ENCODE measurements at regions not wholly inside any gene's neighbourhood (a gene's known extent, or its start where the extent isn't known, plus 50 kb on each side); places are given as distances from the start of the nearest gene placed in this dataset.

GRCh38 chr4:81870275-81870674 is 398.6 kb upstream of the RASGEF1B start:
- intact Hi-C loops (cut with micrococcal nuclease) = no loop called here
- DNase-seq (no peak), ATAC-seq (no peak)

DNA sequence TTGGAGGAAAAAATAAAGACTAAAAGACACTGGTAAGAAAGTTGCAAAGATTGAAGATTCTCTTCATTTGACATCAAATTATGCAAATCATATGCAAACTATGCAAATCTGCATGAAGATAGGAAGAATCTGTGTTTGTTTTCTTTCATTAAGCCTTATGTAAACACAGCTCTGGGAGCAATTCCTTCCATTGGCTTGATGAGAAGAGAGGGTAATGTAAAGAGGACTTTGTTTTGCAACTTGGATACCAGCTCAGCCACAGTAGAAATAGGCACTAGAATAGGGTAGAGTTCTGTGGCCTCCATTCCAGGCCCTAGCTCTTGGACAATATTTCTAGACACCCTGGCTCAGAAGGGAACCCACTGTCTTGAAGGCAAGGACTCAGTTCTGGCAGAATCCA is 388.4 kb upstream of the RASGEF1B start:
- ATAC-seq (no peak), DNase-seq (no peak)
- intact Hi-C loops (cut with micrococcal nuclease) = no loop called here

DNA sequence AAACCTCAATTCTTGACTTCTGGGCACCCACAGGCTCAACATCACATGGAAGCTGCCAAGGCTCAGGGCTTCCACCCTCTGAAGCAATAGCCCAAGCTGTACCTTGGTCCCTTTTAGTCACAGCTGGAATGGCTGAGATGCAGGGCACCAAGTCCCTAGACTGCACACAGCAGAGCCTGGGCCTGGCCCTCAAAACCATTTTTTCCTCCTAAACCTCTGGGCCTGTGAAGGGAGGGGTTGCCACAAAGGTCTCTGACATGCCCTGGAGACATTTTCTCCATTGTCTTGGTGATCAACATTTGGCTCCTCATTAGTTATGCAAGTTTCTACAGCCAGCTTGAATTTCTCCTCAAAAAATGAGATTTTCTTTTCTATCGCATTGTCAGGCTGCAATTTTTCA is 382.7 kb upstream of the RASGEF1B start:
- intact Hi-C loops (cut with micrococcal nuclease) = no loop called here
- ATAC-seq = no peak
- DNase-seq = no peak

DNA sequence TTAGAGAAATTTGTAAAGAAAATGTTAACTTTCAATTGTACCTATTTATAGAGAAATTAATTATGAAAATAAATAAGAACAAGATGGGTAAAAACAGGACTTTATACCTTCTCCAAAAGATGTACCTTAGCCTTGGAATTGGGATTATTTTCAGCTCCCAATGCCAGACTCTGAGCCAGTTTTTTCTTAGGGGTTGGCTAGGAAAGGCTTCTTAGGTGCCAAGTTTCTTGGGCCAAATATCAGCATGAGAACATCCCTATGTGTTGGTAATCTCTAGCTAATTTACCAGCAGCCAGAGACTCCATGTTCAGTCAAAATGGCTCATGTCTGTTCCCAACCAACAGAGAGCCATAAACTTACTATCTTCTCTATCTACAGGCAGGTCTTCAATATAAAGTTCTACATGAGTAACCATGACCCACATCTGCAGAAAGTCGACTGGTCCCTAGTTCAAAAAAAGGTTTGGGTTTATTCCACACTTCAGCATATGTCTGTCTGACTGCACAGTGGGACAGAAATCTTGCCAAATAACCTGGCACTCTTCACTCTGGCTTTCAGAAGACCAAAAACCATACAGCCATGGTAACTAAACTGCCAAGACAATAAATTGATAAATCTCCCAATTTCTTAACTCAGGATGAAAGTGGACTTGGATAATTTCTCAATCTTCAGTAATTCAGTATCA is 380.5 kb upstream of the RASGEF1B start:
- intact Hi-C loops (cut with micrococcal nuclease) = no loop called here
- ATAC-seq (no peak), DNase-seq (no peak)

GRCh38 chr4:81850701-81851100 is 379.0 kb upstream of the RASGEF1B start:
- DNase-seq (no peak), ATAC-seq (no peak)
- intact Hi-C loops (cut with micrococcal nuclease) = no loop called here

DNA sequence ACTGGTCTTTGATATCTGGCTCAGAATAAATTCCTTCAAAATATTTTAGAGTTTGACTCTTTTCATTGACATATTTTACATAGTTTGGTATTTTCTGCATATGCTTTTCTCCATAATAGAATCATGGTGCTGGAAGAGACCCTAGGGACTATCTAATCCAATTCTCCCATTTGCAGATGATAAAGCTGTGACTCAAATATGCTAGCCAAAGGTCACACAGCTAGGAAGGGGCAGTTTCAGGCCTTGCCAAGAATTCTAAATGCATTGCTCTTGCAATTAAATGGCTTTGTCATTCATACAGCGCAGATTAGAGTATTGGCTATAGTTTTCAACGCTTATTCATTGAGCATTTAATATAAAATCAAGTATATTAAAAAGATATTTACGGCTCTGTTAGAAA is 374.1 kb upstream of the RASGEF1B start:
- DNase-seq (no peak), ATAC-seq (no peak)
- intact Hi-C loops (cut with micrococcal nuclease) = loop anchor here (10.0 kb wide), 1 partner anchor 441 kb away; no protein-coding TSS in a partner anchor

DNA sequence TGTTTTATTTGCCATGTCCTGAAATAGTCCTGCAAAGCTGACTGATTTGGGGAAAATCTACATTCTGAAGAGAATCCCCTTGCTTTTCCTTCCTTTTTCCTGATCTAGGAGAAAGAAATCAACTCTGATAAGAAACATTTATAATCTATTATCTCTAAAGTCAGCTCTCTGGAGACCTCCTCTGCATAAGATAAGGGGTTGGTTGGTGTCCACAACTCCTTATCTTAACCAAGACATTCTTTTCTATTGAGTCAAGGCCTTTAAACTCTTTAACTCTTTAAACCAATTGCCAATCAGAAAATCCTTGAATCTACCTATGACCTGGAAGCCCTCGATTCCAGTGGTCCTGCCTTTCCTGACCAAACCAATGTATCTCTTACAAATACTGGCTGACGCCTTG is 373.6 kb upstream of the RASGEF1B start:
- intact Hi-C loops (cut with micrococcal nuclease) = loop anchor here (10.0 kb wide), 1 partner anchor 440 kb away; no protein-coding TSS in a partner anchor
- DNase-seq (no peak), ATAC-seq (no peak)

GRCh38 chr4:81844717-81845116 is 373.0 kb upstream of the RASGEF1B start:
- DNase-seq = peak; percentile 45
- peak; percentile 91 for ATAC-seq
- intact Hi-C loops (cut with micrococcal nuclease) = loop anchor here (1.0 to 10.0 kb wide), 2 partner anchors 377 to 440 kb away; no protein-coding TSS in a partner anchor

DNA sequence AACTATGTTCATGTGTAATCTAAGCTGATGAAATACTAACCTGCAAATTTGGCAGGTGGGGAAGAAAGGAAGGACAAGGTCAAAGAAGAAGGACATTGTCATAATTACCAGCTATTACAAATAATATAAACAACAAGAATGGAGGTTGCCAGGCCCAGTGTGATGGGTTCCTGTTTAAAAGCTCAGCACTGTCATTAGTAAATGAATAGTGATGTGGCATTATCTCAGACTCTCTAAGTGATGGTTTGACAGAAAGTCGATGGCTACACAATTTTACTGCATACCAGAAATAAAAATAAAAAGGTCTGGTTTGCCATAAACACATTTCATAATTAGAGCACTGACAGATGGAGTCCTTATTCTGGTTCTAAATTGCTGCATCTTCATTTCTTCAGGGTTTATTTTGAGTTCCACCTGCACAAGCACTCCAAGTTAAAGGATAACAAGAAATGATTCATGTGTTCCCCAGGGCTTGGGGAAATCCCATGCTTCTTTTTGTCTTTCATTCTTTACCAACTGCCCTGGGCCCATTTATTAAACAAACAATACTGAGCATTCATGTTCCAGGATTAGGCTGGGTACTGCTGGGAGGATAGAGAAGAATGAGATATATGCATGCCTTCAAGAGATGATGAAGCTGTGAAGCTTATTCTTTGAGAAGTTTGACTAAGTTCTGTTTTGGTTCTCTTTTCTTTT is 367.8 kb upstream of the RASGEF1B start:
- intact Hi-C loops (cut with micrococcal nuclease) = loop anchor here (10.0 kb wide), 1 partner anchor 435 kb away; no protein-coding TSS in a partner anchor
- DNase-seq = no peak
- no peak for ATAC-seq

GRCh38 chr4:81838586-81838985 is 366.9 kb upstream of the RASGEF1B start:
- DNase-seq (no peak), ATAC-seq (no peak)
- intact Hi-C loops (cut with micrococcal nuclease) = no loop called here

- DNase-seq (no peak), ATAC-seq (no peak)
- intact Hi-C loops (cut with micrococcal nuclease) = no loop called here
These were observed 365.0 kb upstream of the RASGEF1B start for GRCh38 chr4:81836716-81837115.

DNA sequence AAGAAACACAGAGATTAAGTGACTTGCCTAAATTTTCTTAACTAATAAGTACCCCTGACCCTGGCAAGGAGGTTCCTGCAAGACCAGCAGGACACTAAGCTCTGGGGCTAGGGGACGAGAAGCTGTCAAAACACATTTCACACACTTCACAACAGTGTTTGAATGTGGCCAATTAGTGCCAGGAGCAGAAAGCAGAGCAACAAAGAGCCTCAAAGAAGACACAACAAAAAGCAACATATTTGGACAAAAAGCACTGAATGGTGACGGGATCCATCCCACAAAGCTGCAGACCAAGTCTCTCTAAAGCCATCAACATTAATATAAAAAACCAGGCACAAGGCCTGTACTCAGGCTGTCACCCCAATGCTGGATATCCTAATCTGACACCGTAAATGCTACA is 361.9 kb upstream of the RASGEF1B start:
- ATAC-seq (no peak), DNase-seq (no peak)
- intact Hi-C loops (cut with micrococcal nuclease) = no loop called here

DNA sequence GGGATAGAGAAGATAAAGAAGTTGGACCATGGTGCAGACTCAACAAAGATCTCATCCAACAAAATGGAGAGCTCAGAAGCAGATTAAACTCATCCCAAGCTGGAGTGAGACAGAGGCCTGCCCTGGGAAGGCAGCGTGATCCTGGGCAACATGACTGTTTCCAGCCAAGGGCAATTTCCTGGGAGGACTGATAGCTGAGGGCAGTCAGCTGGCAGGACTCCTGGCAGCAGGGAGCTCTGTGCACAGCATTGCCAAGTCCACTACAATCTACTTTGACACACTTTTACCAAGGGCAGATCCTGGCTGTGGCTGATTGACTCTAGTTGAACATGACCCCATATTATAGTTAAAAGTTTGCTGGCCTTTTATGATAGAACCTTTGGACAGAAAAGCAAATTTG is 357.3 kb upstream of the RASGEF1B start:
- intact Hi-C loops (cut with micrococcal nuclease) = no loop called here
- peak; percentile 100 for ATAC-seq

DNA sequence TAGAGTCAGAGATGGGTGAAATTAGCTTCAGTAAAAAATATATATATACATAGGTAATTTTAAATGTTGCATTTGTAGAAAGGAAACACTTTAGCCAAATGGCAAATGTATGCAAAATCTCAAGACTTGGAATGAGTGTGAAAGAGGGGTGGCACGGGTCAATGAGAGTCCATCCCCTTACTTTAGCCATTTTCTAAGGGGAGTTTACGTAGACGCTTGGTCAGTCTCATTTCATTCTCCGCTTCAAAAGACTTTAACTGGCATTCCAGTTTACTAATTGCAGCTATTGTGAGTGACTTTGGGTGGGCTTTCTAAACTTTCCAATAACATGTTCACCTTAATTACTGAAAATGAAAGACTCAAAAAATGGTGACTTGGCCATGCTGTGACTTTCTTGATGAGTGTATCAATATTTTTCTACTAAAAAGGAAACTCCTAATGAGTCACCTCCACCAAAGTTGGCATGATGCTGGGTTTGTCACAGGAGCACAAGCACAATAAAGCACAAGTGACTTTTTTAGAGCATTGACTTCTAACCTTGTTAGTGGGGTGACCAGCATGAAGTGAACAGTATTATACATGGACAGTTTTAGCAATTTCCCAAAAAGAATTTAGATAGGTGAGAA is 356.0 kb upstream of the RASGEF1B start:
- no peak for ATAC-seq
- intact Hi-C loops (cut with micrococcal nuclease) = no loop called here

More for the DNA sequence above, 357.3 kb upstream of the RASGEF1B start:
- peak; percentile 80 for DNase-seq

GRCh38 chr4:81826817-81827424 is 355.2 kb upstream of the RASGEF1B start:
- intact Hi-C loops (cut with micrococcal nuclease) = no loop called here
- no peak for DNase-seq
- ATAC-seq = no peak

More for the DNA sequence above, 356.0 kb upstream of the RASGEF1B start:
- no peak for DNase-seq

DNA sequence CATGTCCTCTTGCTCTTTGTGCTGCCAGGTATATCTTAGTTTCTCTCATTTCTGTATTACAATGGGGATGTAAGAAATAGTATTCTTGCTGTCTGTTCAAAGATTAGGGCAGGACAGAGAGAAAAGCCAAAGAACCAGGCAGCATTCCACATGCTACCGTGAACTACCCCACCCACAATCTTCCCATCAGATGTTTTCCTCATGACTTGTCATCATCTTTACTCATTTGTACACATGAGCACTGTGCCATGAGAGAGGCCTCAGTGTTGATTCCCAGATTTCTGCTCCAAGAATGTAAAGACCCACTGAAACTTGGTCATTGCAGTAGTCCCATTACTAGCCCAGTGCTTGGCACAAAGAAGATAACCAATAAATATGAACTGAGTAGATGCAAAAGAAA is 354.6 kb upstream of the RASGEF1B start:
- DNase-seq (no peak), ATAC-seq (no peak)
- intact Hi-C loops (cut with micrococcal nuclease) = no loop called here

DNA sequence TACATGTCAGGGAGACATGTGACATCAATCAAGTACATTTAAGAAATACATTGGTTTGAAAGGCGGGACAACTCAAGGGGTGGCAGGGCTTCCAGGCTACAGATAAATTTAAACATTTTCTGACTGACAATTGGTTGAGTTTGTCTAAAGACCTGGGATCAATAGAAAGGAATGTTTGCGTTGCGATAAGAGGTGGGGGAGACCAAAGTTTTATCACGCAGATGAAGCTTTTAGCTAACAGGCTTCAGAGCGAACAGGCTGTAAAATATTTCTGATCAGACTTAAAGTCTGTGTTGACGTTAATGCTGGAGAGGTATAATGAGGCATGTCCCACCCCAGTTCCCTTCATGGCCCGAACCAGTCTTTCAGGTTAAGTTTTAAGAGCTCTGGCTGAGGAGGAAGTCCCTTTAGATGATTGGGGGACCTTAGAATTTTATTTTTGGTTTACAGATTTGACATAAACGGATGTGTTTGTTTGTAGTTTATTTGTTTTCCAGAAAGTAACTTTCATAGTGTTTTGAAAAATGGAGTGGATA is 346.7 kb upstream of the RASGEF1B start:
- intact Hi-C loops (cut with micrococcal nuclease) = no loop called here
- ATAC-seq (no peak), DNase-seq (no peak)

DNA sequence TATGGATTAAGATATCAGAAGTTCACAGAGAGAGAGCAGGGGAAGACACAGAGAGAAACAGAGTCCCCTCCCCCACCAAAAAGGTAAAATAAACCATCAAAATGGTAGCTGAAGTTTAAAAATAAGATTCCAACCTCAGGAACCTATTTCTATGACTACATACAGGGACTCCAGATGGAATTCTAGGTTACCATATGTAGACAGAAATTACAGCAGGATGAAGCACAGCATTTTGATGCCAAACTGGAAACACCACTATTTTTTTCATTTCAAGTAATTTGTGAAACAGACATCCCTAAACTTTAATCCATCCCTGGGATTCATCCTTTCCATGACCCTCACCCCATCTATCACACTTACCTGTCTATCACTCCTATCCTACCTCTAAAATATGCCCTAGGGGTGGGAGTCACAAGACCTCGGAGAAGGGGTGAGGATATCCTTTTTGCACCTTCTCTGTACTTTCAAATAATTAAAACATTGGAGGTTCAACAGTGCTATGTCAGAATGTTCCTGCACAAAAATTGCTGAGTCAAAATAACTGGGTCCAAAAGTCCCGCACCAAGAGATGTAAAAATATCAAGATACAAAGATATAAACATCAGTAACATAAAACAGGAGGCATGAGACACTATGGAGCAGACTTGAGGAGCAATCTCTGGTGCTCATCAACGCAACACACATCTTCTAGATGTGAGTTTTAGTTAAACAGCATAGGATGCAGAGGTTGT is 344.5 kb upstream of the RASGEF1B start:
- ATAC-seq = no peak
- DNase-seq = no peak
- intact Hi-C loops (cut with micrococcal nuclease) = no loop called here

DNA sequence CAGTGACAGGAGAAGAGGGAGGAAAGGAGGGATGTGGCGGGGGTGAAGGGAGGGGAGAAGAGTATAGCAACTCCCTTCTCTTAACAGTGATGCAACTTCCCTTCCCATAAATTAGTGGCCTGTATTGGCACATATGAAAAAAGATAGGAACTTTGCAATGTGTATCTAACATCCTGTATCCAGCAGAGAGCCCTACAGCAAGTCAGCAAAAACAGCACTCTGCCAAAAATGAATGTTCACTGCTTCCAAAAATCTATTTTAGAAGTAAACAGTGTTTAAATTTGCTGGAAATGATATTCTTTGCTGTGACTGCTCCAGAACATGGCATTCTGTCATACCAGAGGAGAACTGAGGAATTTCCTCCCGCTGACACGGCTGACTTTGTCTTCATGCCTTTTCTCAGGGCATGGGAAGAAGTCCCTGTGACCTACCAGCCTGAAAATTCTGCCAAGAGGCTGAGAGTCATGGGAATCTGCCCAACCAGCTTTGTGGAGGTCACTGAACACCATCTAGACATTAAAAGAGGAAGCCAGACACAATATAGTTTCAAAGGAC is 343.4 kb upstream of the RASGEF1B start:
- intact Hi-C loops (cut with micrococcal nuclease) = no loop called here
- ATAC-seq (peak; percentile 47), DNase-seq (no peak)
